Ishikawa (cell line): ENCODE measurements at regions not wholly inside any gene's neighbourhood (a gene's known extent, or its start where the extent isn't known, plus 50 kb on each side); places are given as distances from the start of the nearest gene placed in this dataset.

Experiments
- CEBPB ChIP-seq: IDR thresholded peaks from 2 replicates; pipeline ENCODE4 v1.6.1; 2012
- CREB1 ChIP-seq: IDR thresholded peaks from 2 replicates; pipeline ENCODE4 v1.6.1; 2012; ENCODE audit warnings: low read depth
- EGR1 ChIP-seq: IDR thresholded peaks from 2 replicates; pipeline ENCODE4 v1.6.1; 2012
- EP300 ChIP-seq: IDR thresholded peaks from 2 replicates; pipeline ENCODE4 v1.6.1; 2012; ENCODE audit warnings: borderline replicate concordance
- FOXM1 ChIP-seq: IDR thresholded peaks from 2 replicates; pipeline ENCODE4 v1.6.1; 2012; ENCODE audit warnings: low read depth, borderline replicate concordance
- MAX ChIP-seq: IDR thresholded peaks from 2 replicates; pipeline ENCODE4 v1.6.1; 2012
- NFIC ChIP-seq: IDR thresholded peaks from 2 replicates; pipeline ENCODE4 v1.6.1; 2012
- RAD21 ChIP-seq: IDR thresholded peaks from 2 replicates; pipeline ENCODE4 v1.6.1; 2012; ENCODE audit warnings: low read depth
- REST ChIP-seq: IDR thresholded peaks from 2 replicates; pipeline ENCODE4 v1.6.1; 2012; ENCODE audit warnings: low read depth, mild to moderate bottlenecking
- TAF1 ChIP-seq: IDR thresholded peaks from 2 replicates; pipeline ENCODE4 v1.6.1; 2012; ENCODE audit warnings: low read depth, mild to moderate bottlenecking
- TCF12 ChIP-seq: IDR thresholded peaks from 2 replicates; pipeline ENCODE4 v1.6.1; 2012; ENCODE audit warnings: low read depth
- TEAD4 ChIP-seq: IDR thresholded peaks from 2 replicates; pipeline ENCODE4 v1.6.1; 2012
- USF1 ChIP-seq: IDR thresholded peaks from 2 replicates; pipeline ENCODE4 v1.6.1; 2012
- YY1 ChIP-seq: IDR thresholded peaks from 2 replicates; pipeline ENCODE4 v1.6.1; 2012; ENCODE audit warnings: low read depth
- ZBTB7A ChIP-seq: IDR thresholded peaks from 2 replicates; pipeline ENCODE4 v1.6.1; 2012; ENCODE audit warnings: low read depth

GRCh38 chr13:44758630-44759383 lies 182.7 kb upstream of the TSC22D1 start:
- TF ChIP-seq TCF12, result no peak
- no peak for TF ChIP-seq FOXM1
- TF ChIP-seq TAF1, result no peak
- TF ChIP-seq YY1, result no peak
- no peak for TF ChIP-seq CEBPB
- no peak for TF ChIP-seq ZBTB7A
- no peak for TF ChIP-seq MAX

GRCh38 chr13:44757671-44758070 lies 181.5 kb upstream of the TSC22D1 start:
- TF ChIP-seq EGR1, result no peak
- TF ChIP-seq USF1, result no peak
- TF ChIP-seq FOXM1, result no peak
- TF ChIP-seq TCF12, result no peak
- TF ChIP-seq ZBTB7A, result no peak
- no peak for TF ChIP-seq RAD21
- TF ChIP-seq REST, result no peak
- TF ChIP-seq TEAD4, result no peak
- no peak for TF ChIP-seq NFIC
- no peak for TF ChIP-seq CREB1

DNA sequence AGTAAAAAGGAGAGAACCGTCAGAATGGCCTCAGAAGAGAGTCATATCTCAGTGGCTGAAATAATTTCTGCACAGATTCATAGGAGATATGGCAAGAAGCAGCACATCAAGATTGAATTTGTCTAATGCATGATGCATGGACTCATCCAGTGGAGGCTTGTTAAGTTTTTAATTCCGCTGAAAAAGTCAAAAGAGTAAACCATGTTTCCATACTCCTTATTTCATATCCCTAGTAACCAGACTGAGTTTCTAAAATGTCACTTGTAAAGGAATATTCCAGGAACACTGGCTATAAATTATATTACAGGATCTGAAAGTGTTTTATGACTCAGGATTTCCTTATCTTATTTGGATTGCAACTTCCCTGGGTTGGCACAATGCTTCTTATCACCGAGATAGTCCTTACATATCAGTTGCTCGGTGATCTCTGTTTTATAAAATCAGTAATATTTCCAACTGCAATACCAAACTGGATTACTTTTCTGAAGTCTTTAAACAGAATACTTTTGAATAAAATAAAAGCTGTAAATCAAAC lies 180.2 kb upstream of the TSC22D1 start:
- TF ChIP-seq NFIC (no peak), CREB1 (no peak), TCF12 (no peak), RAD21 (no peak), FOXM1 (no peak), REST (no peak)

- no peak for TF ChIP-seq TCF12
- no peak for TF ChIP-seq EP300
Observed at GRCh38 chr13:44755872-44756271, 179.7 kb upstream of the TSC22D1 start.

DNA sequence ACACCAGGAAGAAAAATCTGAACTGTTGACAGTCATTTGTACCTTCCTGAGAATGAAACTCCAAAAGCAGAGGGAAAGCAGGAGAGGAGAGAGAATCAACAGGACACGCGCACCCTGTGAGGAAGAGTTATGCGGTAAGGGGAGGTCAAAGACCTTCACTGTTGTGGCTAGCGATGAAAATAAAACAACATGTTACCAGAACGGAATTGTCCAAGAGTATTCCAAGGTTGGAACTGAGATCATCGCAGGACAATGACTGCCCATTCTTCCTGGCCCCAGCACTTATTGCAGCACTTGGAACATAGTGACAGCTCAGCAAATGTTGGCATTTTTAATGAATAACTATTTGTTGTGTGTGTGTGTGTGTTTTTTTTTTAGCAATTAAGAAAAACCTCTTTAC lies 176.0 kb upstream of the TSC22D1 start:
- TF ChIP-seq TAF1 (no peak), CREB1 (no peak), CEBPB (no peak), YY1 (no peak), USF1 (no peak), EGR1 (no peak), EP300 (no peak), FOXM1 (no peak), TCF12 (no peak), ZBTB7A (no peak), TEAD4 (no peak), REST (no peak), MAX (no peak), RAD21 (no peak), NFIC (no peak)
